ENCODE measurements at regions not wholly inside any gene's neighbourhood (a gene's known extent, or its start where the extent isn't known, plus 50 kb on each side); places are given as distances from the start of the nearest gene placed in this dataset.

- no peak for TF ChIP-seq SP1 (IDR thresholded peaks at IDR 0.05)
- no peak for TF ChIP-seq SP1 (CRISPR knock-in tag; IDR thresholded peaks at IDR 0.05)
- no peak for TF ChIP-seq KAT2B (IDR thresholded peaks at IDR 0.05; ENCODE audit: borderline replicate concordance, low read depth, low read length)
- peak; percentile 55; the same call in 1 of the 2 replicates for TF ChIP-seq ATF2 (CRISPR knock-in tag; IDR thresholded peaks at IDR 0.05)
- peak; percentile 19; the same call in 1 of the 2 replicates for TF ChIP-seq CREB1 (IDR thresholded peaks at IDR 0.05)
- peak; percentile 21; the same call in 1 of the 2 replicates for TF ChIP-seq CREB1 (CRISPR knock-in tag; IDR thresholded peaks at IDR 0.05)
- peak; percentile 45 for TF ChIP-seq TCF7 (IDR thresholded peaks at IDR 0.05; ENCODE audit: low read depth)
- no peak for TF ChIP-seq CEBPZ (IDR thresholded peaks at IDR 0.05; ENCODE audit: low read length)
- TF ChIP-seq ZNF17 (CRISPR knock-in tag; IDR thresholded peaks at IDR 0.05), result no peak
- TF ChIP-seq SOX6 (IDR thresholded peaks at IDR 0.05), result no peak
- peak; percentile 76 for TF ChIP-seq SOX6 (CRISPR knock-in tag; IDR thresholded peaks at IDR 0.05)
- TF ChIP-seq STAG1 (CRISPR knock-in tag; IDR thresholded peaks at IDR 0.05), result peak; percentile 37
- no peak for TF ChIP-seq FOXA1 (IDR thresholded peaks at IDR 0.05)
- TF ChIP-seq FOXA1 (CRISPR knock-in tag; IDR thresholded peaks at IDR 0.05), result peak; percentile 79
- peak; percentile 60; the same call in 1 of the 2 replicates for TF ChIP-seq DRAP1 (CRISPR knock-in tag; IDR thresholded peaks at IDR 0.05)
- TF ChIP-seq ZNF136 (CRISPR knock-in tag; IDR thresholded peaks at IDR 0.05; ENCODE audit: low read depth), result peak; percentile 25; the same call in 1 of the 2 replicates
- TF ChIP-seq SAP130 (CRISPR knock-in tag; IDR thresholded peaks at IDR 0.05; ENCODE audit: low read depth), result peak; percentile 86
- TF ChIP-seq MIER3 (CRISPR knock-in tag; IDR thresholded peaks at IDR 0.05; ENCODE audit: borderline replicate concordance), result peak; percentile 85
- TF ChIP-seq ZNF598 (CRISPR knock-in tag; IDR thresholded peaks at IDR 0.05; ENCODE audit: borderline replicate concordance), result no peak
- no peak for TF ChIP-seq RORA (CRISPR knock-in tag; IDR thresholded peaks at IDR 0.05)
- peak; percentile 71; the same call in 1 of the 2 replicates for TF ChIP-seq ZNF691 (CRISPR knock-in tag; IDR thresholded peaks at IDR 0.05; ENCODE audit: borderline replicate concordance, low read depth)
These were observed 254.0 kb downstream of the TOMM20 start (continued) for GRCh38 chr1:234874291-234875288.
